BJ (cell line): ENCODE measurements at regions not wholly inside any gene's neighbourhood (a gene's known extent, or its start where the extent isn't known, plus 50 kb on each side); places are given as distances from the start of the nearest gene placed in this dataset.

Experiments used
- CTCF ChIA-PET: fragments of 350-600 bp; formaldehyde crosslinking; extraction: SDS; loops from one replicate; lab custom pipeline; 2021; ENCODE audit warnings: antibody characterized with exemption, inconsistent platforms; lab: Yijun Ruan, JAX
- POLR2A ChIA-PET: fragments of 300-600 bp; sonication (Branson Sonifier 250); formaldehyde crosslinking; extraction: SDS; loops from one replicate; lab custom pipeline; 2021; ENCODE audit warnings: antibody characterized with exemption; lab: Charles Lee
- DNase-seq: peaks from one replicate; pipeline ENCODE4 v3.0.0-alpha.2; 2011; ENCODE audit warnings: low read depth
- H3K27me3 ChIP-seq: 2 replicates; pipeline ENCODE4 v1.6.0; 2011; ENCODE audit warnings: low read length; ENCODE audit not compliant: control insufficient read depth, insufficient read depth
- H3K36me3 ChIP-seq: 2 replicates; pipeline ENCODE4 v1.5.1; 2011; ENCODE audit warnings: low read length; ENCODE audit not compliant: control insufficient read depth, insufficient read depth
- H3K4me3 ChIP-seq: 2 replicates; pipeline ENCODE4 v1.5.1; 2011; ENCODE audit warnings: low read depth, mild to moderate bottlenecking, control low read depth, low read length
- TF ChIP-seq, protein P1 (sequence below): IDR thresholded peaks from 2 replicates; pipeline ENCODE4 v1.5.1; 2011; ENCODE audit warnings: low read depth, mild to moderate bottlenecking, control low read depth, inconsistent platforms, low read length, moderate library complexity; ENCODE audit not compliant: insufficient read depth

GRCh38 chr1:110766336-110766647 is 91.6 kb upstream of the KCNA3 start:
- TF ChIP-seq, protein P1, sequence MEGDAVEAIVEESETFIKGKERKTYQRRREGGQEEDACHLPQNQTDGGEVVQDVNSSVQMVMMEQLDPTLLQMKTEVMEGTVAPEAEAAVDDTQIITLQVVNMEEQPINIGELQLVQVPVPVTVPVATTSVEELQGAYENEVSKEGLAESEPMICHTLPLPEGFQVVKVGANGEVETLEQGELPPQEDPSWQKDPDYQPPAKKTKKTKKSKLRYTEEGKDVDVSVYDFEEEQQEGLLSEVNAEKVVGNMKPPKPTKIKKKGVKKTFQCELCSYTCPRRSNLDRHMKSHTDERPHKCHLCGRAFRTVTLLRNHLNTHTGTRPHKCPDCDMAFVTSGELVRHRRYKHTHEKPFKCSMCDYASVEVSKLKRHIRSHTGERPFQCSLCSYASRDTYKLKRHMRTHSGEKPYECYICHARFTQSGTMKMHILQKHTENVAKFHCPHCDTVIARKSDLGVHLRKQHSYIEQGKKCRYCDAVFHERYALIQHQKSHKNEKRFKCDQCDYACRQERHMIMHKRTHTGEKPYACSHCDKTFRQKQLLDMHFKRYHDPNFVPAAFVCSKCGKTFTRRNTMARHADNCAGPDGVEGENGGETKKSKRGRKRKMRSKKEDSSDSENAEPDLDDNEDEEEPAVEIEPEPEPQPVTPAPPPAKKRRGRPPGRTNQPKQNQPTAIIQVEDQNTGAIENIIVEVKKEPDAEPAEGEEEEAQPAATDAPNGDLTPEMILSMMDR, result no peak
- ChIA-PET POLR2A (no interaction called here), CTCF (interaction anchor here (0.6 to 7.2 kb wide), 32 partner anchors 9 to 239 kb away, joined by 3 to 66 read pairs (median 4); no protein-coding TSS in a partner anchor)
- Histone ChIP-seq H3K27me3 (no peaks in the 10 kb centered on the region), H3K36me3 (no peaks in the 10 kb centered on the region), H3K4me3 (no peak overlapping the region)
- DNase-seq, result no peak

DNA sequence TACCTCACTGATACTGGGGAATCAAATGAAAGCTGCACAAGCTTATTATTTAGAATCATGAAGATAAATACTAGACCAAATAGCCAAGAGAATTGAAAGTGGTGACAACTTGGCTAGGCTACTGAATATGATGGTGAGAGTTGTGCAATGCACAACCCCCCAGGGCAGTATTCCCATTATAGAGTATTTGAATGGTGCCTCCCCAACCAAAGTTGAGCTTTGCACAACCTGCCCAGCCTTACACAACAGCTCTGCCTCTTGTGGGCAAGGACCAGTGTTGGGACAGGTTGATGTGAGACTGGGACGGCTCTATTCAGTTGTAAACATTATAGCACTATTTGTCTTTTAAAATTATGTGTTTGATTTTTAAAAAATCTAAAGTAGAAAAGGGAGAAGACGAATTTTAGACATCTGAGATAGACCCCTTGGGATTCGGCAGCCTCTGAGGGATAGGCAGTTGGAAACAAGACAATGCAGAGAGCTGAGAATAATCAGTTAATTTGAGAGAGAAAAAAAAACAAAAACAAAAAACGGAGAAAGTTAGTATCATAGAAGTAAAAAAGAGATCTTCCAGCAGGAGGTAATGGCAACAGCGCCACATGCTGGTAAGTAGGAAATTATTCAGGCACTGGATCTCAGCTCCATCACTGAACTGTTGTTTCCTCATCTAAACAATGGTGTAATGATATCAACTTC is 91.0 kb upstream of the KCNA3 start:
- DNase-seq, result no peak
- no peak overlapping the region for H3K4me3 ChIP-seq
- POLR2A ChIA-PET, result no interaction called here
- TF ChIP-seq, protein P1, result peak; percentile 79
- no peaks in the 10 kb centered on the region for H3K27me3 ChIP-seq
- CTCF ChIA-PET, result interaction anchor here (0.6 to 7.2 kb wide), 39 partner anchors 10 to 242 kb away, joined by 3 to 66 read pairs (median 4); no protein-coding TSS in a partner anchor
- H3K36me3 ChIP-seq, result no peaks in the 10 kb centered on the region

DNA sequence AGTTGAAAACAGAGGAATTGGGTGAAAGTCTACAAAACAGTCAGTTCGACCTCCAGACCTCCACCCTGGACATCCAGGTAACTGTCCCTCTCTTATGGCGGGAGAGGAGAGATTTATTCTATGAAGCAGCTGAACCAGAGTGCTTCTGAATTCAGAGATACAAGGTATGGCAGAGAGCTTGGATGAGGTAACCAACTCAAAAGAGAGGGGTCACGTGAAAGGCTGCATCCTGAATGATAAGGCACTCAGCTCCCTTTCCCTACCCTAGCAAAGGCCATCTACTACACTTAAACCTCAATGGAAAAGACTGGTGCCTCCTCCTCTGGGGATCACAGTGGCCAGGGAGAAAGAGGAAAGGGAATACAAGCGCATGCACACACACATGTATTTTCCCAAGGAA is 88.4 kb upstream of the KCNA3 start:
- POLR2A ChIA-PET, result no interaction called here
- TF ChIP-seq, protein P1, result no peak
- H3K27me3 ChIP-seq, result no peaks in the 10 kb centered on the region
- H3K36me3 ChIP-seq, result no peaks in the 10 kb centered on the region
- no peak overlapping the region for H3K4me3 ChIP-seq
- DNase-seq, result no peak
- CTCF ChIA-PET, result interaction anchor here (3.6 to 7.2 kb wide), 3 partner anchors 18 to 144 kb away, joined by 38 to 66 read pairs (median 41); no protein-coding TSS in a partner anchor

DNA sequence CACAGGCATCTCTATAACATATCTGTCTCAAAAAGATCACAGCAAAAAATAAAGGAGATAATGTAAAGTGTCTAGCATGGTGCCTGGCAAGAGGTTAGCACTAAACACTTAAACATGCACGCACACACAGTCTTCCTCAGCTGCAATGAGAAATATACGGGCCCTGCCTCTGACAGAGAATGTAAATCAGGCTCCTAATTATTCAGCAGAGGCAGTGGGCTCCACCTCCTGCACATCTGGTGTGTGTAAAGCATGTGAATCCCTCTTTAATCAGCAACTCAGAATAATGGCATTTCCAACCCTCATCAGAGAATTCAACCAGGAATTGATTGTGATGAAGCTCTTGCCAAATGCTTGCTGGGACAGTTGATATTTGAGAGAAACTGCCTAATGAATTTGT is 85.6 kb upstream of the KCNA3 start:
- H3K4me3 ChIP-seq, result no peak overlapping the region
- DNase-seq, result no peak
- POLR2A ChIA-PET, result no interaction called here
- CTCF ChIA-PET, result interaction anchor here (0.8 to 3.2 kb wide), 2 partner anchors 115 to 141 kb away, joined by 3 to 15 read pairs; no protein-coding TSS in a partner anchor
- H3K27me3 ChIP-seq, result peaks cover 3% of the 10 kb centered on the region; the same call in 1 of the 2 replicates
- TF ChIP-seq, protein P1, result no peak
- no peaks in the 10 kb centered on the region for H3K36me3 ChIP-seq

- no peaks in the 10 kb centered on the region for H3K36me3 ChIP-seq
- ChIA-PET CTCF (interaction anchor here (1.1 to 3.1 kb wide), 3 partner anchors 9 to 130 kb away, joined by 3 to 21 read pairs (median 3); no protein-coding TSS in a partner anchor), POLR2A (no interaction called here)
- no peak for DNase-seq
- TF ChIP-seq, protein P1, result no peak
- peaks cover 4% of the 10 kb centered on the region; the same call in 1 of the 2 replicates for H3K27me3 ChIP-seq
- H3K4me3 ChIP-seq, result no peak overlapping the region
Observed at GRCh38 chr1:110756506-110756905, 81.8 kb upstream of the KCNA3 start.
